SK-N-SH treated with all-trans-retinoic acid at 6 μM for 48 hours (cell line): ENCODE measurements at regions not wholly inside any gene's neighbourhood (a gene's known extent, or its start where the extent isn't known, plus 50 kb on each side); places are given as distances from the start of the nearest gene placed in this dataset.

Experiments
- ATAC-seq: fragments of 200-7000 bp; cut with Tn5 transposase; 3 replicates; pipeline ENCODE4 v1.9.1; 2020; ENCODE audit warnings: mild to moderate bottlenecking, moderate library complexity
- ARNTL ChIP-seq: fragments of 450-650 bp; formaldehyde crosslinking; IDR thresholded peaks from 2 replicates; pipeline ENCODE4 v1.5.0; 2020; ENCODE audit warnings: low read depth, mild to moderate bottlenecking, moderate library complexity, borderline replicate concordance
- ZNF565 ChIP-seq: fragments of 450-650 bp; formaldehyde crosslinking; conservative IDR thresholded peaks from 2 replicates; pipeline ENCODE4 v1.5.0; 2020; ENCODE audit warnings: low read depth, mild to moderate bottlenecking, moderate library complexity
- ZNF70 ChIP-seq: fragments of 450-650 bp; formaldehyde crosslinking; IDR thresholded peaks from 2 replicates; pipeline ENCODE4 v1.5.0; 2020; ENCODE audit warnings: mild to moderate bottlenecking, moderate library complexity
- TF ChIP-seq, protein P1 (sequence below): fragments of 250-450 bp; sonication (Bioruptor Pico); IDR thresholded peaks from 2 replicates; pipeline ENCODE4 v1.5.0; 2020; ENCODE audit warnings: mild to moderate bottlenecking, moderate library complexity

GRCh38 chr7:66576646-66577045 is 52.0 kb upstream of the KCTD7 start:
- ATAC-seq, result no peak
- TF ChIP-seq ARNTL (CRISPR knock-in tag) (no peak), ZNF70 (no peak), ZNF565 (no peak)
- TF ChIP-seq, protein P1, sequence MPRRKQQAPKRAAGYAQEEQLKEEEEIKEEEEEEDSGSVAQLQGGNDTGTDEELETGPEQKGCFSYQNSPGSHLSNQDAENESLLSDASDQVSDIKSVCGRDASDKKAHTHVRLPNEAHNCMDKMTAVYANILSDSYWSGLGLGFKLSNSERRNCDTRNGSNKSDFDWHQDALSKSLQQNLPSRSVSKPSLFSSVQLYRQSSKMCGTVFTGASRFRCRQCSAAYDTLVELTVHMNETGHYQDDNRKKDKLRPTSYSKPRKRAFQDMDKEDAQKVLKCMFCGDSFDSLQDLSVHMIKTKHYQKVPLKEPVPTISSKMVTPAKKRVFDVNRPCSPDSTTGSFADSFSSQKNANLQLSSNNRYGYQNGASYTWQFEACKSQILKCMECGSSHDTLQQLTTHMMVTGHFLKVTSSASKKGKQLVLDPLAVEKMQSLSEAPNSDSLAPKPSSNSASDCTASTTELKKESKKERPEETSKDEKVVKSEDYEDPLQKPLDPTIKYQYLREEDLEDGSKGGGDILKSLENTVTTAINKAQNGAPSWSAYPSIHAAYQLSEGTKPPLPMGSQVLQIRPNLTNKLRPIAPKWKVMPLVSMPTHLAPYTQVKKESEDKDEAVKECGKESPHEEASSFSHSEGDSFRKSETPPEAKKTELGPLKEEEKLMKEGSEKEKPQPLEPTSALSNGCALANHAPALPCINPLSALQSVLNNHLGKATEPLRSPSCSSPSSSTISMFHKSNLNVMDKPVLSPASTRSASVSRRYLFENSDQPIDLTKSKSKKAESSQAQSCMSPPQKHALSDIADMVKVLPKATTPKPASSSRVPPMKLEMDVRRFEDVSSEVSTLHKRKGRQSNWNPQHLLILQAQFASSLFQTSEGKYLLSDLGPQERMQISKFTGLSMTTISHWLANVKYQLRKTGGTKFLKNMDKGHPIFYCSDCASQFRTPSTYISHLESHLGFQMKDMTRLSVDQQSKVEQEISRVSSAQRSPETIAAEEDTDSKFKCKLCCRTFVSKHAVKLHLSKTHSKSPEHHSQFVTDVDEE, result no peak
